Transverse colon (tissue), 4 donors: ENCODE measurements at regions not wholly inside any gene's neighbourhood (a gene's known extent, or its start where the extent isn't known, plus 50 kb on each side); places are given as distances from the start of the nearest gene placed in this dataset.
"Not testable (repeated sequence)": the region's sequence is repeated elsewhere in the genome, so short reads cannot be mapped to it uniquely, and the experiment has no call there.

Source experiments
- CTCF ChIP-seq, 5 experiments: fragments of 200-600 bp in 3 of 5; fragments of 450-650 bp in 2 of 5; sonication (generic) in 3 of 5; IDR thresholded peaks; 1 replicate in 2 of 5; 2 replicates in 3 of 5; pipeline ENCODE4 v1.5.1; 2016 to 2017; ENCODE audit warnings: antibody characterized with exemption in 5 of 5, inconsistent platforms in 3 of 5, mild to moderate bottlenecking in 2 of 5, moderate library complexity in 1 of 5
- EP300 ChIP-seq: sonication (generic); formaldehyde crosslinking; IDR thresholded peaks from one replicate; pipeline ENCODE4 v1.6.1; 2017; ENCODE audit warnings: antibody characterized with exemption, low read depth
- POLR2A ChIP-seq: fragments of 450-650 bp; IDR thresholded peaks from one replicate; pipeline ENCODE4 v1.6.1; 2016; ENCODE audit warnings: antibody characterized with exemption, mild to moderate bottlenecking, moderate library complexity
- POLR2AphosphoS5 ChIP-seq, 3 donors: sonication (generic); formaldehyde crosslinking; IDR thresholded peaks; one replicate each; pipeline ENCODE4 v1.6.1; 2016; ENCODE audit warnings: antibody characterized with exemption in 3 of 3

- TF ChIP-seq CTCF (IDR thresholded peaks at IDR 0.05); EP300; POLR2AphosphoS5 (IDR thresholded peaks at IDR 0.05); POLR2A: not testable (repeated sequence)
Measured at GRCh38 chr7:55707410-55707809, 135.1 kb upstream of the VOPP1 start.
